MM.1S (cell line): ENCODE measurements at regions not wholly inside any gene's neighbourhood (a gene's known extent, or its start where the extent isn't known, plus 50 kb on each side); places are given as distances from the start of the nearest gene placed in this dataset.
"Not testable (repeated sequence)": the region's sequence is repeated elsewhere in the genome, so short reads cannot be mapped to it uniquely, and the experiment has no call there.

Experiments
- DNase-seq: peaks from one replicate; pipeline ENCODE4 v3.0.0-alpha.2; 2015
- H2AFZ ChIP-seq: fragments of 300-600 bp; sonication (generic); 2 replicates; pipeline ENCODE4 v1.6.0; 2016; ENCODE audit warnings: antibody characterized with exemption, low read length
- H3F3A ChIP-seq: fragments of 300-600 bp; sonication (generic); 2 replicates; pipeline ENCODE4 v1.6.1; 2016; ENCODE audit warnings: mild to moderate bottlenecking, antibody characterized with exemption, low read length, moderate library complexity, mixed read lengths; ENCODE audit not compliant: insufficient read depth
- H3K27ac ChIP-seq: fragments of 300-600 bp; sonication (generic); 2 replicates; pipeline ENCODE4 v1.5.1; 2016; ENCODE audit warnings: mild to moderate bottlenecking, low read length
- H3K27me3 ChIP-seq: fragments of 300-600 bp; sonication (generic); replicated peaks from 2 replicates; pipeline ENCODE4 v1.6.0; 2016; ENCODE audit warnings: low read length; ENCODE audit not compliant: insufficient read depth
- H3K36me3 ChIP-seq: fragments of 300-600 bp; sonication (generic); replicated peaks from 2 replicates; pipeline ENCODE4 v1.6.1; 2016; ENCODE audit warnings: mild to moderate bottlenecking, low read length, mixed read lengths; ENCODE audit not compliant: insufficient read depth
- H3K4me1 ChIP-seq: fragments of 300-600 bp; sonication (generic); 2 replicates; pipeline ENCODE4 v1.6.1; 2016; ENCODE audit warnings: low read length, mixed read lengths
- H3K4me2 ChIP-seq: fragments of 300-600 bp; sonication (generic); 2 replicates; pipeline ENCODE4 v1.6.0; 2016; ENCODE audit warnings: low read depth, low read length
- H3K4me3 ChIP-seq: fragments of 300-600 bp; sonication (generic); 2 replicates; pipeline ENCODE4 v1.5.1; 2016; ENCODE audit warnings: low read length, mixed read lengths
- H3K79me2 ChIP-seq: fragments of 300-600 bp; sonication (generic); 2 replicates; pipeline ENCODE4 v1.6.1; 2016; ENCODE audit warnings: mixed run types, low read length, mixed read lengths
- H3K9ac ChIP-seq: fragments of 300-600 bp; sonication (generic); 2 replicates; pipeline ENCODE4 v1.6.1; 2016; ENCODE audit warnings: low read length, mixed read lengths
- H3K9me2 ChIP-seq: fragments of 300-600 bp; sonication (generic); replicated peaks from 2 replicates; pipeline ENCODE4 v1.6.1; 2016; ENCODE audit warnings: mild to moderate bottlenecking, low read length, mixed read lengths; ENCODE audit not compliant: insufficient read depth
- H3K9me3 ChIP-seq: fragments of 300-600 bp; sonication (generic); replicated peaks from 2 replicates; pipeline ENCODE4 v1.6.1; 2016; ENCODE audit warnings: mild to moderate bottlenecking, low read length, mixed read lengths; ENCODE audit not compliant: insufficient read depth
- H4K20me1 ChIP-seq: fragments of 300-600 bp; sonication (generic); 2 replicates; pipeline ENCODE4 v1.6.1; 2016; ENCODE audit warnings: mild to moderate bottlenecking, low read length, moderate library complexity, mixed read lengths; ENCODE audit not compliant: insufficient read depth

DNA sequence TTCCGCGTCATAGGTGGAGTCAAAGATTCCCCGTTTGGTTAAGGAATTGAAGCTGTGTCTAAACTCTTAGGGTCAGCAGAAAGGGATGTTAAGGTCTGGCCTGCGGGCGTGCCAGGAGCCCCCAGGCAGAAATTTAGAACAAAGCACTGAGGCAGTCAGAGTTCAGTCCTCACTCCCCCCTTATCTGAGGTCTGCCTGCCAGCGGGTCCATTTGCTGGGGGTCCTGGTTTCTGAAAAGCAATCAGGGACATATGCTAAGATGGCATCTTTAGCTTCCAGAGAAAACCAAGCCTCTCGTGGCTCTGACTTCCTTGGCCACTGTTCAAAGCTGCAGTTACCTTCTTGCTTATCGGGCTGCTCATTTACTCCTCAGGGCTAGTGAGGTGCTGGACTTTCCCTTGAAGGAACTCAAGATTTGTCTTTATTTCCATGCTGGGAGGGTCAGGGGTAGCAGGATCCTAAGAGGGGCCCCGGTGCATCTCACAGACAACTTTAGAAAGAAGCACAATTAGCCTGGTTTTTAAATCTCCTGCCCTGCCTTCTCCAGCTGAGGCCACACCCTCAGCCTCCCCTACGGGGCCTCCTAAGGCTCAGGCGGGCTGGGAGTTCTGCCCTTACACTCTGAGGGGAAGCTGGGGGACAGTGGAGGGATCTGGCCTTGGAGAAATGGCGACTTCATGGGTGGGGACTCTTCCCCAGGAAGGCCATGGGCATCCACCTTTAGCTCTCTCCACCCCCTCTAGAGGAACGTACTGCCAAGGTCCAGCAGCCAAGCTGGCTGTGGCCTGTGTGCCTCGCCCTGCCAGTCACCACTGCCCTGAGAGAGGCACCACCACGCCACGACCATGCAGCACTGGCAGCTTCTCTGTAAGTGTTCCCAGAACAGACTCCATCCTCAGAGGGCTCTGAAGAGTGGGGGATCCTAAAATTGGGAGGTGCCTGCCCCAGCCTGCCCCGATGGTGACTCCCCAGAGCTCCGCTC lies 121.1 kb upstream of the MTLN start:
- H3K27me3 ChIP-seq, H3K9me3 ChIP-seq, H2AFZ ChIP-seq, H3F3A ChIP-seq, H3K9ac ChIP-seq, H3K4me2 ChIP-seq, H3K36me3 ChIP-seq, DNase-seq, H3K79me2 ChIP-seq, H3K4me3 ChIP-seq, H3K4me1 ChIP-seq, H3K9me2 ChIP-seq, H4K20me1 ChIP-seq, H3K27ac ChIP-seq: not testable (repeated sequence)

DNA sequence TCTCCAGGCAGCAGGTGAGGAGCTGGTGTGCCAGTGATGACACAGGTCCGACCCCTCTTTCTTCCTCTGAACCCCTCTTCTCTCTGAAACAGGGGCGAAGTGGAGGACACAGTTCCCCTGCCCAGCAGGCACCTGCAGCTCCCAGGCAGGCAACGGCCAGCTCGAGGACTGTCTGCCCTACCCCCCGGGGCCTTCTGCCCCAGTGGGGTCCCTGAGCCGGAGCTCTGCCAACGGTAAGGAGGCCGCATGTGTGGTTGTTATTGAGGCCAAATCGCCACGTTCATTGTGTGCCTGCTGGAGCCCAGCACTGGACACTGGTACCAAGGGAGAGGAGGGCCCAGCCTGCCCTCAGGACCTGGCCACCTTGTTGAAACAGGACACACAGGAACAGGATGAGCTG lies 119.3 kb upstream of the MTLN start:
- not testable (repeated sequence) for H3K9ac ChIP-seq, H3K27ac ChIP-seq, H3K9me3 ChIP-seq, H2AFZ ChIP-seq, H3K4me1 ChIP-seq, H4K20me1 ChIP-seq, H3K9me2 ChIP-seq, H3K27me3 ChIP-seq, H3K4me3 ChIP-seq, H3K36me3 ChIP-seq, H3K4me2 ChIP-seq, H3F3A ChIP-seq, DNase-seq, H3K79me2 ChIP-seq

DNA sequence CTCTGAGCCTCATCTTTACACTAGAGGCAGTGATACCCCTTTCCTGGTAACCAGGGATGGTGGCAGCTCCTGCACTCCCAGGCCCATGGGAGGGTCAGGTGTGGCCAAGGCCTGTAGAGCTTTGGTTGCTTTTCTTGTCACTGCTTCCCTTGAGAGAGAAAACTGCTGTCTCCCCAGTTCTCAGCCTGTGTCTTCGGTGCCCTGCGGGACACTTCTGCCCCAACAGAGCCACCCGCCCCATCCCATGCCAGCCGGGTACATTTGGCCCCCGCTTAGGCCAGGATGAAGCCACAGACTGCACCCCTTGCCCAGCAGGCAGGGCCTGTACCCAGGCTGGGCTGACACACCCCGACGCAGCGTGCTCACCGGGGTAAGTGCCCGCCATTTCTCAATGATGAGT lies 117.4 kb upstream of the MTLN start:
- not testable (repeated sequence) for H3K4me1 ChIP-seq, H3K4me2 ChIP-seq, H3K9me3 ChIP-seq, H3K36me3 ChIP-seq, H3K4me3 ChIP-seq, H3K79me2 ChIP-seq, H2AFZ ChIP-seq, H3K9ac ChIP-seq, H3F3A ChIP-seq, DNase-seq, H3K27ac ChIP-seq, H3K9me2 ChIP-seq, H4K20me1 ChIP-seq, H3K27me3 ChIP-seq

DNA sequence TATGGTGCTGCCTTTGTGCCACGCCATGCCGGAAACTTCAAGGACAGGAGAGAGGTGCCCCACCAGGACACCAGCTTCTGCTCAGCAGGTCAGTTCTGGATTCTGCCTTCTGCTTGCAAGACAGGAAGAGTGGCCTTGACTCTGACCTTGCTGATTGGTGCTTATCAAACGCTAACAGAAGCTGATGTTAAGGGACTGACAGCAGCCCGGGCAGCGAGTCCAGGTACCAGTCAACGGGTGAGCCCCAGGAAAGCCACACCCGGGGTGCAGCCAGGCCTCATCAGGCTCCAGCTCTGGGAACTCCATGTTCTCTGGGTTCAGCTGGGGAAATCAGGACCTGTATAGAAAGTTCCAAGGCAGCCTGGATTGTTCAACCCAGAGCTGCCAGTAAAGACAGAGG lies 116.8 kb upstream of the MTLN start:
- not testable (repeated sequence) for H3K4me2 ChIP-seq, H3K9ac ChIP-seq, H3K9me3 ChIP-seq, H2AFZ ChIP-seq, H3K9me2 ChIP-seq, H4K20me1 ChIP-seq, H3F3A ChIP-seq, DNase-seq, H3K79me2 ChIP-seq, H3K36me3 ChIP-seq, H3K4me3 ChIP-seq, H3K27ac ChIP-seq, H3K4me1 ChIP-seq, H3K27me3 ChIP-seq

DNA sequence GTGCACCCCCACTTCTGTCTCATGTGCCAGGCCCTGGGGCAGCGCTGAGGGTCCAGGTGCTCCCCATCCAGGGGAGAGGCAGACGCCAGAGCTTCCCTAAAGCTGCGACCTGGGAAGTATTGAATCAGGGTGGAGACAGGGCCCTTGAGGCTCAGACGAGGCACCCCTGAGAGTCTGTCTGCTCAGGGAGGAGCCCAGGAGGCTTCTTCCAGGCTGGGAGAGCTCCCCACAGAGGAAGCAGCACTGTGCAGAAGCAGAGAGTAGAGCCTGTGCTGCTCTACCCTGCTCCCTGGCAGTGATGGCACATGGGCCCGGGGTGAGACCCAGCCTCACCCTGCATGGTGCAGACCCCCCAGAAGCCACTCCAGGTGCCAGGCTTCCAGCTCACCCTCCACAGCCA lies 116.3 kb upstream of the MTLN start:
- H3K9me2 ChIP-seq, H3K27me3 ChIP-seq, H3K4me3 ChIP-seq, H3K36me3 ChIP-seq, H3K9me3 ChIP-seq, H3K4me1 ChIP-seq, H2AFZ ChIP-seq, H4K20me1 ChIP-seq, H3K9ac ChIP-seq, H3K4me2 ChIP-seq, DNase-seq, H3F3A ChIP-seq, H3K79me2 ChIP-seq, H3K27ac ChIP-seq: not testable (repeated sequence)

DNA sequence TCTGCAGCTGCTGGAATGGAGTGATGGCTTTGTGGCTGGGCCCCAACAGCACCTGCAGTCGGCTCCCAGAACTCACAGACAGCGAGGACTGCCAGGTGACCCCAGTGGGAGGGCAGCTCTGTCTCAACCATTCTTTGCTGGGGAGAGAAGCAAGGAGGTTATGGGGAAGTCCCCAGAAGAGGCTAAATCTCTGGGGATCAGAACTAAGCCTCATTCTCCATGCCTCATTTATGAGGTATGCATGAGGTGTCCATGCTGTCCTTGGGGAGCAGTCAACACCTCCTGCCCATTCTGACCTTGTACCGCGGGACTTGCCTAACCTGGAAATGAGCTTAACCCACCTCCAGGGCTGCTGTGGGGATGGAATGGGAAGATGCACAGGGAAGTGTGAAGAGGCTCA lies 111.5 kb upstream of the MTLN start:
- H3K9me2 ChIP-seq, H3F3A ChIP-seq, H3K4me3 ChIP-seq, H2AFZ ChIP-seq, H3K4me2 ChIP-seq, H3K36me3 ChIP-seq, H3K27me3 ChIP-seq, H3K4me1 ChIP-seq, DNase-seq, H4K20me1 ChIP-seq, H3K9ac ChIP-seq, H3K79me2 ChIP-seq, H3K9me3 ChIP-seq, H3K27ac ChIP-seq: not testable (repeated sequence)

DNA sequence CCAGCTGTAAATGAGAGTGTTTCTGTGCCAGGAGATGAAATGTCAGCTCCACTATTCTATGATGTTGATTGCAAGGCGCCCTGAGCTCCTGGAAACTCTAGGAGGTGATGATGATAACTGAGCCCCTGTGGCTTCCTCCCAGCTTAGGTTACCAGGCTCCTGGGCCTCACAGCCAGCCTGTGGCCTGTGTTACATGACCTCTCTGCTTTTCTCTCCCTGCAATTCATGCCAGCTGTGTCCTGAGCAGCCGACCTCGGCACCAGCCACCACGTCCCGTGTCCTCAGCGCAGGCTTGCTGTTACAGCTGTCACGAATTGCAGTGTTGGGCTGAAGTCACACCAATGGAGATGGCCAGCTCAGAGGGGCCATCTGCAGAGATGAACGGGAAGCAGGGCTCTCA lies 110.2 kb upstream of the MTLN start:
- not testable (repeated sequence) for H3K79me2 ChIP-seq, H3K4me1 ChIP-seq, H3K27me3 ChIP-seq, DNase-seq, H2AFZ ChIP-seq, H3F3A ChIP-seq, H3K4me2 ChIP-seq, H3K4me3 ChIP-seq, H3K9me2 ChIP-seq, H3K9ac ChIP-seq, H4K20me1 ChIP-seq, H3K9me3 ChIP-seq, H3K27ac ChIP-seq, H3K36me3 ChIP-seq

DNA sequence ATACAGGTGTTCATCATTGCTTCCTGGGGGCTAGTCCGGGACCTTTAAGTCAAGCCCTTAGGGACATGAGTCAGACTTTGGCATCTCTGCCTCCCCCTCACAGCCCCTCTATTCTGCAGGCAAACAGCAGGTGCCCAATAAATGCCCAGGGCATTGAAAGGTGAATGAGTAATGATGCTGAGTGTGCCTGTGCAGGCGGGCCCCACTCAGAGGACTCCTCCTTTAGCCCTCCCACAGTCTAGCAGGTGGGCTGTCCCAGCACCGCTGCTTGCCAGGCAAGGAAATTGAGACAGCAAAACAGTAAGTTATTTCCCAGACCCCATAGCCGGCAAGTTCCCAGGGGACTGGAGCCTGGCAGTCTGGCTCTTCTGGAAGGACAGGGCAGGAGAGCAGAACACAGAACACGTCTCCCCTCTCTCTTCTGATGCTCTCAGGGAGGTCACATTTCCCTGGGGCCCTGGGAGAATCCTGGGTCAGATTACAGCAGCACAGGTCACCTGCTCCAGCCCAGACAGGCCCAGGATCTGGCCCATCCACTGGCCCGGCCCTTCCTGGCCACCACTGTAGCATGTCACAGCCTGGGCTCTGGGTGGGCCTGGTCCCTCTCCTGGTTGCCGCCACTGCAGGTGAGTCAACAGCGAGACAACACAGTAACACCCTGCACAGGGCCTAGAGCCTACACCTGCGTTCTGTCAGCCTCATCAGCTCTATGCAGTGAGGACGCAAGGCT lies 108.7 kb upstream of the MTLN start:
- H3K4me1 ChIP-seq, H3F3A ChIP-seq, H2AFZ ChIP-seq, H3K27ac ChIP-seq, H3K36me3 ChIP-seq, H3K27me3 ChIP-seq, H3K9ac ChIP-seq, H4K20me1 ChIP-seq, H3K9me2 ChIP-seq, H3K4me3 ChIP-seq, H3K79me2 ChIP-seq, H3K4me2 ChIP-seq, DNase-seq, H3K9me3 ChIP-seq: not testable (repeated sequence)
